ENCODE measurements at regions not wholly inside any gene's neighbourhood (a gene's known extent, or its start where the extent isn't known, plus 50 kb on each side); places are given as distances from the start of the nearest gene placed in this dataset.

GRCh38 chr16:63744077-63744874, 1377.6 kb downstream of the CDH11 start:
- H4K20me1 ChIP-seq (ENCODE audit: insufficient read depth, low read depth, low read length), result no peaks in the 10 kb centered on the region
- H3K9me3 ChIP-seq (ENCODE audit: low read length), result no peaks in the 10 kb centered on the region

GRCh38 chr16:63742150-63742549, 1379.7 kb downstream of the CDH11 start:
- H3K27me3 ChIP-seq (ENCODE audit: low read length), result no peaks in the 10 kb centered on the region
- H3K4me1 ChIP-seq (ENCODE audit: low read length), result no peaks in the 10 kb centered on the region
- no peak overlapping the region for H3K4me3 ChIP-seq (ENCODE audit: low read length)
- H3K27ac ChIP-seq (ENCODE audit: low read length), result no peak overlapping the region
- H3K4me2 ChIP-seq (ENCODE audit: low read depth, low read length, poor library complexity, severe bottlenecking), result no peak overlapping the region
- H3K79me2 ChIP-seq (ENCODE audit: low read length), result no peaks in the 10 kb centered on the region
- DNase-seq, result no peak
- no peaks in the 10 kb centered on the region for H3K36me3 ChIP-seq (ENCODE audit: insufficient read depth, low read length)
- H3K9me2 ChIP-seq (replicated peaks; ENCODE audit: insufficient read depth, low read length), result no peaks in the 10 kb centered on the region
- no peaks in the 10 kb centered on the region for H4K20me1 ChIP-seq (ENCODE audit: insufficient read depth, low read depth, low read length)
- no peak overlapping the region for H2AFZ ChIP-seq (ENCODE audit: low read length)
- H3K9me3 ChIP-seq (ENCODE audit: low read length), result no peaks in the 10 kb centered on the region
- no peak overlapping the region for H3K9ac ChIP-seq (ENCODE audit: low read length)

More at GRCh38 chr16:63744077-63744874, 1377.6 kb downstream of the CDH11 start:
- H2AFZ ChIP-seq (ENCODE audit: low read length), result no peak overlapping the region
- H3K9me2 ChIP-seq (replicated peaks; ENCODE audit: insufficient read depth, low read length), result no peaks in the 10 kb centered on the region
- no peak overlapping the region for H3K4me3 ChIP-seq (ENCODE audit: low read length)
- H3K27me3 ChIP-seq (ENCODE audit: low read length), result no peaks in the 10 kb centered on the region
- H3K4me1 ChIP-seq (ENCODE audit: low read length), result no peaks in the 10 kb centered on the region
- no peaks in the 10 kb centered on the region for H3K36me3 ChIP-seq (ENCODE audit: insufficient read depth, low read length)
- H3K4me2 ChIP-seq (ENCODE audit: low read depth, low read length, poor library complexity, severe bottlenecking), result no peak overlapping the region
- DNase-seq, result no peak
- no peak overlapping the region for H3K9ac ChIP-seq (ENCODE audit: low read length)
- no peaks in the 10 kb centered on the region for H3K79me2 ChIP-seq (ENCODE audit: low read length)
- H3K27ac ChIP-seq (ENCODE audit: low read length), result no peak overlapping the region

- H3K9ac ChIP-seq (ENCODE audit: low read length), result no peak overlapping the region
- no peak overlapping the region for H2AFZ ChIP-seq (ENCODE audit: low read length)
- H3K9me3 ChIP-seq (ENCODE audit: low read length), result no peaks in the 10 kb centered on the region
- no peaks in the 10 kb centered on the region for H3K9me2 ChIP-seq (replicated peaks; ENCODE audit: insufficient read depth, low read length)
- no peaks in the 10 kb centered on the region for H3K27me3 ChIP-seq (ENCODE audit: low read length)
- no peaks in the 10 kb centered on the region for H3K4me1 ChIP-seq (ENCODE audit: low read length)
- DNase-seq, result no peak
- no peaks in the 10 kb centered on the region for H3K79me2 ChIP-seq (ENCODE audit: low read length)
- H3K27ac ChIP-seq (ENCODE audit: low read length), result no peak overlapping the region
- H3K4me2 ChIP-seq (ENCODE audit: low read depth, low read length, poor library complexity, severe bottlenecking), result no peak overlapping the region
- no peak overlapping the region for H3K4me3 ChIP-seq (ENCODE audit: low read length)
- H3K36me3 ChIP-seq (ENCODE audit: insufficient read depth, low read length), result no peaks in the 10 kb centered on the region
- H4K20me1 ChIP-seq (ENCODE audit: insufficient read depth, low read depth, low read length), result no peaks in the 10 kb centered on the region
Observed at GRCh38 chr16:63737633-63738032, 1384.2 kb downstream of the CDH11 start.

GRCh38 chr16:63735456-63735855, 1386.4 kb downstream of the CDH11 start:
- Histone ChIP-seq H3K4me3 (ENCODE audit: low read length) (no peak overlapping the region), H3K79me2 (ENCODE audit: low read length) (no peaks in the 10 kb centered on the region), H2AFZ (ENCODE audit: low read length) (no peak overlapping the region), H3K27me3 (ENCODE audit: low read length) (no peaks in the 10 kb centered on the region), H3K9ac (ENCODE audit: low read length) (no peak overlapping the region), H3K9me3 (ENCODE audit: low read length) (no peaks in the 10 kb centered on the region), H3K27ac (ENCODE audit: low read length) (no peak overlapping the region), H3K4me2 (ENCODE audit: low read depth, low read length, poor library complexity, severe bottlenecking) (no peak overlapping the region), H3K9me2 (replicated peaks; ENCODE audit: insufficient read depth, low read length) (no peaks in the 10 kb centered on the region), H3K36me3 (ENCODE audit: insufficient read depth, low read length) (no peaks in the 10 kb centered on the region), H4K20me1 (ENCODE audit: insufficient read depth, low read depth, low read length) (no peaks in the 10 kb centered on the region), H3K4me1 (ENCODE audit: low read length) (no peaks in the 10 kb centered on the region)
- no peak for DNase-seq

- Histone ChIP-seq H3K4me1 (ENCODE audit: low read length) (no peaks in the 10 kb centered on the region; the same call in 1 of the 2 replicates), H3K4me2 (ENCODE audit: low read depth, low read length, poor library complexity, severe bottlenecking) (no peak overlapping the region), H3K27ac (ENCODE audit: low read length) (no peak overlapping the region), H3K79me2 (ENCODE audit: low read length) (no peaks in the 10 kb centered on the region), H3K4me3 (ENCODE audit: low read length) (no peak overlapping the region), H3K9ac (ENCODE audit: low read length) (no peak overlapping the region), H3K36me3 (ENCODE audit: insufficient read depth, low read length) (no peaks in the 10 kb centered on the region), H2AFZ (ENCODE audit: low read length) (no peak overlapping the region), H4K20me1 (ENCODE audit: insufficient read depth, low read depth, low read length) (no peaks in the 10 kb centered on the region), H3K9me2 (replicated peaks; ENCODE audit: insufficient read depth, low read length) (no peaks in the 10 kb centered on the region), H3K27me3 (ENCODE audit: low read length) (0 out of 2 replicates have a peak, but pooled peaks cover 2% of the 10 kb centered on the region), H3K9me3 (ENCODE audit: low read length) (no peaks in the 10 kb centered on the region)
- DNase-seq, result peak; percentile 56
Observed at GRCh38 chr16:63720848-63721247, 1401.0 kb downstream of the CDH11 start.

DNA sequence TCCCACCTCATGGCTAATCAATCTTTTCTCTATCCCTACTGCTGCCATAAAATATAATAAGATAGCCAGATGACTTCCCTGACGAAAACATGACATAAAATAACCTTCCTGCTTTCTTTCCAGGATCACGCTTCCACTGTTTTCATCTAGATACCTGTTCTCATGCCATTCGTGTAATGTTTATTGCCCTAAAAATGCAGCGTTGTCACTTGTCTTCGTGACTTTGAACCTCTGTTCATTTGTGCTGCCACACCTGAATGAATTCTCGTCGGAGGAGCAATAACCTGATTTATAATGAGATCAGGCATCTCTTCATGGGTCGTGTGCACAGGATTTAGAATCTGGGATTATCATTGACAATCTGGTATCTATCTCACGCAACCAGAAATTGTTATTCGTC, 1401.9 kb downstream of the CDH11 start:
- Histone ChIP-seq H4K20me1 (ENCODE audit: insufficient read depth, low read depth, low read length) (no peaks in the 10 kb centered on the region), H3K79me2 (ENCODE audit: low read length) (no peaks in the 10 kb centered on the region)

DNA sequence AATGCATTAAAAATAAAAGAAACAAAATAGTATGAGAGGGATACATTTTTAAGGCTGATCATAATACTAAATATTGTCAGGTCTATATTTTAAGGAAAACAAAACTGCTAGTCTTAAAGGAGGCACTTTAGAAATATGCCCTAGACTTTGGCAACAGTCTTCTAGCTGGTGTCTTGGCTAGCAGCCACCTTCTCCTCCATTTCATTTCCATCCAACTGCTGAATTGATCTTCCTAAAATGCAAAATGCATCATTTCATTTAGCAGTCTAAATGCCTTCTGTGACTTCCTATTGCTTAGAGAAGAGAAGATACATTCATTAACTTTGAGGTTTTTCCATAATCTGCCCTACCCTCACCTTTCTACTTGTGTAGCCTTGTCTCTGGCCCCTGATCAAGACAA, 1404.1 kb downstream of the CDH11 start:
- H3K27ac ChIP-seq (ENCODE audit: low read length), result no peak overlapping the region
- no peak for DNase-seq
- H3K9me2 ChIP-seq (replicated peaks; ENCODE audit: insufficient read depth, low read length), result no peaks in the 10 kb centered on the region
- H3K79me2 ChIP-seq (ENCODE audit: low read length), result no peaks in the 10 kb centered on the region
- no peak overlapping the region for H3K4me3 ChIP-seq (ENCODE audit: low read length)
- H3K4me1 ChIP-seq (ENCODE audit: low read length), result no peaks in the 10 kb centered on the region; the same call in 1 of the 2 replicates
- H3K4me2 ChIP-seq (ENCODE audit: low read depth, low read length, poor library complexity, severe bottlenecking), result no peak overlapping the region
- H3K9me3 ChIP-seq (ENCODE audit: low read length), result no peaks in the 10 kb centered on the region
- no peak overlapping the region for H3K9ac ChIP-seq (ENCODE audit: low read length)
- H4K20me1 ChIP-seq (ENCODE audit: insufficient read depth, low read depth, low read length), result no peaks in the 10 kb centered on the region
- 0 out of 2 replicates have a peak, but pooled peaks cover 2% of the 10 kb centered on the region for H3K27me3 ChIP-seq (ENCODE audit: low read length)
- H2AFZ ChIP-seq (ENCODE audit: low read length), result no peak overlapping the region
- no peaks in the 10 kb centered on the region for H3K36me3 ChIP-seq (ENCODE audit: insufficient read depth, low read length)

More for the DNA sequence above, 1401.9 kb downstream of the CDH11 start:
- no peak for DNase-seq
- Histone ChIP-seq H3K27me3 (ENCODE audit: low read length) (0 out of 2 replicates have a peak, but pooled peaks cover 2% of the 10 kb centered on the region), H3K9me3 (ENCODE audit: low read length) (no peaks in the 10 kb centered on the region), H3K36me3 (ENCODE audit: insufficient read depth, low read length) (no peaks in the 10 kb centered on the region), H3K9me2 (replicated peaks; ENCODE audit: insufficient read depth, low read length) (no peaks in the 10 kb centered on the region), H3K4me2 (ENCODE audit: low read depth, low read length, poor library complexity, severe bottlenecking) (no peak overlapping the region), H3K27ac (ENCODE audit: low read length) (no peak overlapping the region), H3K4me1 (ENCODE audit: low read length) (no peaks in the 10 kb centered on the region; the same call in 1 of the 2 replicates), H3K9ac (ENCODE audit: low read length) (no peak overlapping the region), H2AFZ (ENCODE audit: low read length) (no peak overlapping the region), H3K4me3 (ENCODE audit: low read length) (no peak overlapping the region)

DNA sequence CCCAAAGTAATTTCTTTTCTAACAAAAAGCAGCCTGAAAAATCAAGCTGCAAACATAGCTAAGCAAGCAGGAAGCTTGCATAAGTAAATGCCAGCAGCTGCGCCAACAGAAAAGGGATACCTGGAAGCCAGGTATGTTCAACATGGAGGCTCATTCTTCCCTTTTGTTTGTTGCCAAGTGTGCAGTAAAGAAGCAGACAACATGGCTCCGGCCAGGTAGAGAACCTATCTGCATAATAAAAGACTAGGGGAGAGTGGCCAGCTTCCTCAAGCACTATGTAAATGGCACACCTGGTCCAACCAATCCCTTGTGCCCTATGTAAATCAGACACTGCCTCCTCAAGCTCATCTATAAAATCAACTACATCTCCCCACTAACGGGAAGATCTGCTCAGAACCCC, 1407.0 kb downstream of the CDH11 start:
- 0 out of 2 replicates have a peak, but pooled peaks cover 2% of the 10 kb centered on the region for H3K27me3 ChIP-seq (ENCODE audit: low read length)
- no peak overlapping the region for H2AFZ ChIP-seq (ENCODE audit: low read length)
- H4K20me1 ChIP-seq (ENCODE audit: insufficient read depth, low read depth, low read length), result no peaks in the 10 kb centered on the region
- no peaks in the 10 kb centered on the region for H3K79me2 ChIP-seq (ENCODE audit: low read length)
- H3K9me3 ChIP-seq (ENCODE audit: low read length), result no peaks in the 10 kb centered on the region
- H3K4me2 ChIP-seq (ENCODE audit: low read depth, low read length, poor library complexity, severe bottlenecking), result no peak overlapping the region
- no peaks in the 10 kb centered on the region for H3K4me1 ChIP-seq (ENCODE audit: low read length)
- no peak for DNase-seq
- H3K36me3 ChIP-seq (ENCODE audit: insufficient read depth, low read length), result no peaks in the 10 kb centered on the region
- H3K4me3 ChIP-seq (ENCODE audit: low read length), result no peak overlapping the region
- no peaks in the 10 kb centered on the region for H3K9me2 ChIP-seq (replicated peaks; ENCODE audit: insufficient read depth, low read length)
- H3K9ac ChIP-seq (ENCODE audit: low read length), result no peak overlapping the region
- H3K27ac ChIP-seq (ENCODE audit: low read length), result no peak overlapping the region

All from Karpas-422 (cell line).